HG03066 (cell line): ENCODE measurements at regions not wholly inside any gene's neighbourhood (a gene's known extent, or its start where the extent isn't known, plus 50 kb on each side); places are given as distances from the start of the nearest gene placed in this dataset.
"Not testable (repeated sequence)": the region's sequence is repeated elsewhere in the genome, so short reads cannot be mapped to it uniquely, and the experiment has no call there.

ENCODE experiments used
- ATAC-seq: cut with Tn5 transposase; IDR thresholded peaks from one replicate; pipeline ENCODE4 v1.9.1; 2021; ENCODE audit warnings: low read depth; ENCODE audit not compliant: unreplicated experiment

DNA sequence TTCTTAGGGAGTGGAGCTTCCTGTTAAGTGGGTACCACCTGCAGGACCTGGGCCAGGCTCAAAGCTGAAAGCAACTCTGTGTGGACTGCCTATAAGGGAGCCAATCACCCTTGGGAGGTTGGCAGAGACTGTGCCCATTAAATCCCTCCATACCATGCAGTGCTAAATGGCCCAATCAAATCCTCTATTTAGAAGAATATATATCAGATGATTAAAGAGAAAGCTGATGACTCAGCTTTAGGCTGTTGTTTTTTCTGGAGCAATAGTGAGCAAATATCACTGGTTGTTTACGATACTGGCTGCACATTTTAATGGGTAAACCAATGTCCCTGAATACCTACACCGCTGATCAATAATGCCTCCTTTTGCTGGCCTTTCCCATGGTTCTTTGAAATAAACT lies 101.3 kb downstream of the TMX1 start:
- no peak for ATAC-seq

DNA sequence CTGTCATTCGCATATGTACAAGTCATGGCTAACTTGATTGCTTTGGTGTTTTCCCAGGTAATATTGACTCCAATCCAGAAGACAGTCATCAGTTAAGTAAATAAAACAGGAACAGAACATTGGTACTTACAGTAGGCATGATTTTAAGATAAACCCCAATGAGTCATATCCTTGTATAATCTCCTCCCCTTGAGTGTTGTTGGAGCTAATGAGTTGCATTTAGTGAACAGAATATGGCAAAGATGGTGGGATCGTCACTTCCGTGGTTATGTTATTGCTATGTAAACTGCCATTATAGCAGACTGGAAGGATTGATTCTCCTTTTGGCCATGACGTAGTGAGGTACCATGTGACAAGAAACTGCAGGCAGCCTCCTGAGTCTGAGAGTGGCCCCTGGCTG lies 102.2 kb downstream of the TMX1 start:
- no peak for ATAC-seq

GRCh38 chr14:51351997-51352396 lies 112.0 kb downstream of the TMX1 start:
- ATAC-seq, result no peak

DNA sequence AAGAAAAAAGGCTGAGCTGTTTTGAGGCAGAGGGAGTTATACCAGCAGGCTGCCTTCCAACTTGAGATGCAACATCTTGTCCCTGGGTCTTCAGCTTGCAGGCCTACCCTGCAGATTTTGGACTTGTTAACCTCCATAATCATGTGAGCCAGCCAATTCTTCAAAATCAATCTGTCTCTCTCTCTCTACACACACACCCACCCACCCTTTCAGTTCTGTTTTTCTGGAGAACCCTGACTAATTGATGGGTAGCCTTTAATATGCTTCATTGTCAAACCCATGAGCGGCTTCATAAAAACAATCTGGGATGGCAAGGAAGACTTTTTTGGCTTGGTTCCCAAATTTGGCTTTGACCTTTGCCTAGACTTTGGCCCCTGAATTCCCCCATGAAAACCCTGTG lies 113.9 kb downstream of the TMX1 start:
- ATAC-seq, result no peak

- ATAC-seq, result no peak
Observed at GRCh38 chr14:51354846-51355245, 114.8 kb downstream of the TMX1 start.

GRCh38 chr14:51356381-51356780 lies 116.3 kb downstream of the TMX1 start:
- no peak for ATAC-seq

GRCh38 chr14:51357250-51357649 lies 117.2 kb downstream of the TMX1 start:
- no peak for ATAC-seq

- ATAC-seq, result no peak
Observed at GRCh38 chr14:51360592-51360991, 120.5 kb downstream of the TMX1 start.

GRCh38 chr14:51365241-51365965 lies 125.4 kb downstream of the TMX1 start:
- ATAC-seq, result no peak

DNA sequence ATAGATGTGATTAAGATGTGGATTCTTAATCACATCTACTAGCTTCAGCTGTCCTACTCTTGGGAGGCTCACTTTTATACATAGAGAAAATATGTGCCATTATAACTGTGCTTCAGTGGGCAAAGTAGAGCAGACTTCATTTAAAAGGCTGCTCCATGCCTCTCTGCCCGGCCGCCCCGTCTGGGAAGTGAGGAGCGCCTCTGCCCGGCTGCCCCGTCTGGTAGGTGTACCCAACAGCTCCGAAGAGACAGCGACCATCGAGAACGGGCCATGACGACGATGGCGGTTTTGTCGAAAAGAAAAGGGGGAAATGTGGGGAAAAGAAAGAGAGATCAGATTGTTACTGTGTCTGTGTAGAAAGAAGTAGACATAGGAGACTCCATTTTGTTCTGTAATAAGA lies 126.4 kb downstream of the TMX1 start:
- not testable (repeated sequence) for ATAC-seq

- not testable (repeated sequence) for ATAC-seq
Observed at GRCh38 chr14:51366866-51367599, 127.0 kb downstream of the TMX1 start.

GRCh38 chr14:51367600-51367931 lies 127.5 kb downstream of the TMX1 start:
- ATAC-seq, result no peak

- no peak for ATAC-seq
Observed at GRCh38 chr14:51368721-51369163, 128.7 kb downstream of the TMX1 start.

DNA sequence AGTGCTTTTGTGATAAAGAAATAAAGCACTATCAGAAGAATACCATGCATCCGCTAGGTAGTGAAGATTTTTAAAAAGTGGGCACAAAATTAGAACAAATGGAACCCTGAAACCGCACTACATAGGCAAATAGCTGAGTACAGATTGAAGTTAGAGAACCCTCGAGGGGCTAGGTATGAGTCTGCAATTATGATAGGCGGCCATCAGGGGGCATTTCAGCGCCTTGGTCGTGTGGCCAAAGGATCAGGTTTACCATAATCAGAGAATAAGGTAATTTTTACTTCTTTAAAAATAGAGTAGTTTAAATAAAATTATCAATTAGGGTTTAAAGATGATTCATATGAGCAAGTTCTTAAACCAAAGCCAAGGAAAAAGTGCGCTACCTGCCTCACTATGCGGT lies 129.8 kb downstream of the TMX1 start:
- ATAC-seq, result no peak

DNA sequence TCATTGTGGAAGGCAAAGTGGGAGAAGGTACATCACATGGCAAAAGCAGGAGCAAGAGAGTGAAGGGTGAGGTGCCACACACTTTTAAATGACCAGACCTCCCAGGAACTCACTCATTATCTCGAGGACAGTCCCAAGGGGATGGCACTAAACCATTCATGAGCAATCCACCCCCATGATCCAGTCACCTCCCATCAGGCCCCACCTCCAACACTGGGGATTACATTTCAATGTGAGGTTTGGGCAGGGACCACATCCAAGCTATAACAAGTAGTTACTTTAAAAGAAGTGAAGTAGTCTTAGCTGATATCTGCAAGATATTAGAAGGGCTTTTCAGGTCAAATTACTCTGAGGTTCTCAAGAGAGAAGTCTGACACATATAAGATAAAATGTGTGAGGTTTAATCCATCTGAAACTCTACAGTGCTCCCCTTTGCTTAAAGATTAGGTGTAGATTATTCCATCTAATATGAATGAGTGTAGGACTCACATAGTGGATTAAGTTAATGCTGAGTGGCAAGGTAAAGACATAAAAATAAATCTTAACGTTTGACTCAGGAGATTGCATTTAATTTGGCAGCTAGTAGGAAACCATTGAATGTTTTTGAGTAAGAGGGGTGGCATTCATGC lies 130.8 kb downstream of the TMX1 start:
- no peak for ATAC-seq

DNA sequence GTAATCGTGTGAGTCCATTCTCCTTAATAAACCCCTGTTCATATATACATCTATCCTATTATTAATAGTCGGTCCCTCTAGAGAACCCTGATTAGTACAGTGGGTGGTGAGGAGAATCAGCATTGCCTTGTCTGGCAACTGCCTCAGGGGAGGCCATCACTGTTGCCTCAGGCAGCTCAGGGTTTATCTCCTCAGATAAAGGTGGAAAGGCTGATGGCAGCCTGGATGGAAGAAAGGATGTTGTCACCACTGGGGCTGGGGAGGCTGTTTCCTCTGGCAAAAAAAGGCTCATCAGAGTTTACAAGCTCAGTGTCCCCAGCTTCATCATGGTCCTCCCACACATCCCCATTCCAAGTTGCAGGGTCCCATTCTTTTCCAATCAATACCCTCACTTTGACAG lies 137.1 kb downstream of the TMX1 start:
- not testable (repeated sequence) for ATAC-seq

- no peak for ATAC-seq
Observed at GRCh38 chr14:51382506-51382905, 142.5 kb downstream of the TMX1 start.

- no peak for ATAC-seq
Observed at GRCh38 chr14:51386411-51386810, 146.4 kb downstream of the TMX1 start.

- ATAC-seq, result no peak
Observed at GRCh38 chr14:51386983-51387735, 147.1 kb downstream of the TMX1 start.

DNA sequence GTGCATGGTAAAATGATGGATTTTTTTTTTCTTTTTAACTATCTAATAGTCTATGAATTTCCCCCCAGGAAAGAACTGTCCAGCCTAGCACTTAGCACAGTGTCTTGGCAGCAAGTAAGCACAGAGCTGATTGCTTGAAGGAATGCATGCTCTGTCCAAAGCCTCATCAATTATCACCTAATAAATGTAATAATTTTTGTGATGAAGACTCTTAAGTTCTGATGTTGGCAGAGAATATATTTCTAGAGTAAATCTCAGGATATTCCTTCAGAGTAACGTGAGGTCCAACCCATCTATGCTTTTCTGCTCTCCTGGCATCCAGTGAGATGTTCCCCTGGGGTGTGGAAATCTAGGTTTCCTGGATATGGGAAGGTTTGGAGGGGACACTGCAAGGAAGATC lies 152.4 kb downstream of the TMX1 start:
- ATAC-seq, result no peak

GRCh38 chr14:51394384-51394783 lies 154.3 kb downstream of the TMX1 start:
- ATAC-seq, result no peak
